Parathyroid adenoma (tissue), 2 donors: ENCODE measurements at regions not wholly inside any gene's neighbourhood (a gene's known extent, or its start where the extent isn't known, plus 50 kb on each side); places are given as distances from the start of the nearest gene placed in this dataset.
"Not testable (repeated sequence)": the region's sequence is repeated elsewhere in the genome, so short reads cannot be mapped to it uniquely, and the experiment has no call there.

Experiments
- H2AFZ ChIP-seq: fragments of 300-600 bp; sonication (generic); one replicate; pipeline ENCODE4 v1.7.0; 2017; ENCODE audit warnings: antibody characterized with exemption, mild to moderate bottlenecking
- H3K27ac ChIP-seq: fragments of 300-600 bp; sonication (generic); one replicate; pipeline ENCODE4 v1.7.0; 2017
- H3K27me3 ChIP-seq: fragments of 300-600 bp; sonication (generic); one replicate; pipeline ENCODE4 v1.7.0; 2017; ENCODE audit warnings: low read length; ENCODE audit not compliant: control insufficient read depth, insufficient read depth
- H3K36me3 ChIP-seq: fragments of 300-600 bp; sonication (generic); one replicate; pipeline ENCODE4 v1.7.0; 2017; ENCODE audit warnings: low read length; ENCODE audit not compliant: control insufficient read depth, insufficient read depth
- H3K4me1 ChIP-seq: fragments of 300-600 bp; sonication (generic); one replicate; pipeline ENCODE4 v1.7.0; 2017; ENCODE audit warnings: control low read depth
- H3K4me2 ChIP-seq: fragments of 300-600 bp; sonication (generic); one replicate; pipeline ENCODE4 v1.7.0; 2017; ENCODE audit warnings: low read length
- H3K4me3 ChIP-seq: fragments of 300-600 bp; sonication (generic); one replicate; pipeline ENCODE4 v1.7.0; 2017; ENCODE audit warnings: low read depth, low read length
- H3K79me2 ChIP-seq: fragments of 300-600 bp; sonication (generic); one replicate; pipeline ENCODE4 v1.7.0; 2017; ENCODE audit warnings: control low read depth
- H3K9ac ChIP-seq: fragments of 300-600 bp; sonication (generic); one replicate; pipeline ENCODE4 v1.7.0; 2017; ENCODE audit warnings: mild to moderate bottlenecking
- H3K9me3 ChIP-seq: fragments of 300-600 bp; sonication (generic); one replicate; pipeline ENCODE4 v1.7.0; 2017; ENCODE audit warnings: low read length; ENCODE audit not compliant: control insufficient read depth
- CTCF ChIP-seq: fragments of 300-600 bp; sonication (generic); IDR thresholded peaks from one replicate; pipeline ENCODE4 v1.7.0; 2017; ENCODE audit warnings: antibody characterized with exemption, mild to moderate bottlenecking
- donor health status: primary hyperparathyroidism.

DNA sequence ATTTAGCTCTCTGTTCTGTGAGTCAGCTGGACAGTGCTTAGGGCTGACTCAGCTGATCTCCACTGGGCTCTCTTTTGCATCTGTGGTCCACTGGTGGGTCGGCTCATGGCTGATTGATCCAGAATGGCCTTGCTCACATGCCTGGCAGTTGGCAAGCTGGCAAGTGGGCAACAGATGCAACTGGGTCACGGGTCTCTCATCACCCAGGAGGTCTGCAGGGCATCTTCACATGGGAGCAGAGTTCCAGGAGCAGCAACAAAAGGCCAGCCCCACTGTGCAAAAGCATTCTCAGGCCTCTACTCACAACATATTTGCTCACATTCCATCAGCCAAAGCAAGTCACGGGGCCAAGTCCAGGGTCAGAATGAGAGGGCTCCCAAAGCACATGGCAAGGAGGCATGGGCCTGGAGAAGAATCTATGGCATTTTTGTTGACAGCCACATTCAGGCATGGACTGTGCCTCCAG lies 98.8 kb downstream of the OAT start:
- Histone ChIP-seq H3K9ac (no peak overlapping the region), H3K4me3 (no peak overlapping the region), H3K79me2 (no peaks in the 10 kb centered on the region), H2AFZ (no peak overlapping the region), H3K36me3 (no peaks in the 10 kb centered on the region), H3K27me3 (no peaks in the 10 kb centered on the region), H3K4me1 (no peaks in the 10 kb centered on the region), H3K9me3 (no peaks in the 10 kb centered on the region), H3K27ac (no peak overlapping the region), H3K4me2 (no peak overlapping the region)
- TF ChIP-seq CTCF, result no peak

- not testable (repeated sequence) for H3K4me3 ChIP-seq, H2AFZ ChIP-seq, H3K4me1 ChIP-seq, H3K27me3 ChIP-seq, H3K36me3 ChIP-seq, H3K79me2 ChIP-seq, H3K9me3 ChIP-seq, H3K9ac ChIP-seq, H3K4me2 ChIP-seq, H3K27ac ChIP-seq
These were observed 99.2 kb downstream of the OAT start for GRCh38 chr10:124319520-124319919.

- no peaks in the 10 kb centered on the region for H3K79me2 ChIP-seq
- no peak overlapping the region for H2AFZ ChIP-seq
- no peak overlapping the region for H3K4me3 ChIP-seq
- H3K9ac ChIP-seq, result no peak overlapping the region
- H3K27me3 ChIP-seq, result no peaks in the 10 kb centered on the region
- no peak overlapping the region for H3K4me2 ChIP-seq
- H3K4me1 ChIP-seq, result no peaks in the 10 kb centered on the region
- no peaks in the 10 kb centered on the region for H3K9me3 ChIP-seq
- no peak for TF ChIP-seq CTCF
- no peaks in the 10 kb centered on the region for H3K36me3 ChIP-seq
- H3K27ac ChIP-seq, result no peak overlapping the region
These were observed 99.9 kb downstream of the OAT start for GRCh38 chr10:124318811-124319210.

DNA sequence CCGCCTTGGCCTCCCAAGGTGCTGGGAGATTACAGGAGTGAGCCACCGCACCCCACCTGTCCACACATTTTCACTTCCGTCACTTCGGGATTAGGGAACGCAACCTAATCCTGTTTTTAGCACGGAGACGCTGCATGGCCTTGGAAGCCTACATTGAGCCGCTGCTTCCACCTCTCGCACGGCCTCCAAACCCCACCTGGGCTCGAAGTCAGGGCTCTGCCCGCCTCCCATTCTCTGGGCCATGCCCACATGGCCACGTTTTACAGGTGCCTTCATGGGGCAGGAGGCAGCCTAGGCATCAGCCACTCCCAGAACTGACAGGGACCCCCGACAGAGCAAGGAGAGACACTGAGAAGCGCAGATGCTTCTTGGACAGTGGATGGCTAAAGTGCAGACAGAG lies 100.6 kb downstream of the OAT start:
- H3K79me2 ChIP-seq, result no peaks in the 10 kb centered on the region
- no peak overlapping the region for H3K4me2 ChIP-seq
- no peaks in the 10 kb centered on the region for H3K27me3 ChIP-seq
- H3K9ac ChIP-seq, result no peak overlapping the region
- TF ChIP-seq CTCF, result no peak
- H3K4me3 ChIP-seq, result no peak overlapping the region
- no peaks in the 10 kb centered on the region for H3K9me3 ChIP-seq
- no peaks in the 10 kb centered on the region for H3K4me1 ChIP-seq
- no peak overlapping the region for H3K27ac ChIP-seq
- no peak overlapping the region for H2AFZ ChIP-seq
- no peaks in the 10 kb centered on the region for H3K36me3 ChIP-seq

DNA sequence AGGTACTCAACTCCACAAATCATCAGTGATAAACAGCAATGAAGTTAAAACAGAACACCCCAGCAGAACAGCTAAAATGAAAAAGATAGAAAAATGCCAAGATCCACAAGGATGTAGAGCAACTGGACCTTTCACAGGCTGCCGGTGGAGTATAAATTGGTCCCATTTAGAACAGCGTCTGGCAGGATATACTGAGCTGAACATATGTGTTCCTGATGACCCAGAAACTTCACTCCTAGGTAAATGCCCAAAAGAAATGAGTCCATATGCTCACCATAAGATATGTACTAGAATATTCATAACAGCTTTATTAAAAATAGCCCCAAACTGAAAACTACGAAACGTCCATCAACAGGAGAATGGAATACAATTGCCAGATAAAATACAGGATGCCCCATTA lies 102.4 kb downstream of the OAT start:
- Histone ChIP-seq H3K4me3 (no peak overlapping the region), H3K27ac (no peak overlapping the region), H2AFZ (no peak overlapping the region), H3K79me2 (no peaks in the 10 kb centered on the region), H3K4me2 (no peak overlapping the region), H3K4me1 (no peaks in the 10 kb centered on the region), H3K36me3 (no peaks in the 10 kb centered on the region), H3K27me3 (no peaks in the 10 kb centered on the region), H3K9me3 (no peaks in the 10 kb centered on the region), H3K9ac (no peak overlapping the region)
- TF ChIP-seq CTCF, result no peak
